GM12873 (cell line): ENCODE measurements at regions not wholly inside any gene's neighbourhood (a gene's known extent, or its start where the extent isn't known, plus 50 kb on each side); places are given as distances from the start of the nearest gene placed in this dataset.

ENCODE experiments used
- CTCF ChIP-seq: IDR thresholded peaks from 2 replicates; pipeline ENCODE4 v1.5.1; 2012; ENCODE audit warnings: low read depth, mild to moderate bottlenecking, moderate library complexity, low read length, control low read depth; ENCODE audit not compliant: insufficient read depth; ENCODE audit errors: missing control alignments

GRCh38 chr4:134145369-134145768, 56.2 kb downstream of the PABPC4L start:
- no peak for TF ChIP-seq CTCF

- no peak for TF ChIP-seq CTCF
Observed at GRCh38 chr4:134144337-134144736, 57.3 kb downstream of the PABPC4L start.

- TF ChIP-seq CTCF: no peak
Observed at GRCh38 chr4:134141728-134142127, 59.9 kb downstream of the PABPC4L start.

GRCh38 chr4:134139188-134139587, 62.4 kb downstream of the PABPC4L start:
- no peak for TF ChIP-seq CTCF

GRCh38 chr4:134132086-134132783, 69.4 kb downstream of the PABPC4L start:
- TF ChIP-seq CTCF: no peak

- TF ChIP-seq CTCF: no peak
Observed at GRCh38 chr4:134126955-134127354, 74.6 kb downstream of the PABPC4L start.

GRCh38 chr4:134126000-134126560, 75.5 kb downstream of the PABPC4L start:
- no peak for TF ChIP-seq CTCF
